ENCODE measurements at regions not wholly inside any gene's neighbourhood (a gene's known extent, or its start where the extent isn't known, plus 50 kb on each side); places are given as distances from the start of the nearest gene placed in this dataset.
A peak's percentile ranks its signal among the peaks of the same experiment; 100 is the strongest.

- intact Hi-C loops (cut with micrococcal nuclease), result no loop called here
Observed at GRCh38 chr10:130485958-130486895, 350.0 kb downstream of the GLRX3 start.

GRCh38 chr10:130486906-130487305, 350.7 kb downstream of the GLRX3 start:
- H3K9me3 ChIP-seq (ENCODE audit: control insufficient read depth in 2 of 3, low read length in 3 of 3), result no peaks in the 10 kb centered on the region

More at GRCh38 chr10:130485958-130486895, 350.0 kb downstream of the GLRX3 start:
- H3K4me3 Mint-ChIP-seq, result no peak overlapping the region
- no peaks in the 10 kb centered on the region for H3K27me3 ChIP-seq (ENCODE audit: control insufficient read depth in 2 of 2, insufficient read depth in 2 of 2, low read length in 2 of 2)
- H3K27me3 Mint-ChIP-seq, result no peaks in the 10 kb centered on the region
- no peak overlapping the region for H3K4me3 ChIP-seq (ENCODE audit: low read length)
- no peak overlapping the region for H3K27ac ChIP-seq (ENCODE audit: low read depth, low read length)
- ATAC-seq, result no peak
- POLR2A ChIA-PET, result no interaction called here
- no peaks in the 10 kb centered on the region for H3K4me1 ChIP-seq (ENCODE audit: control insufficient read depth in 2 of 2, insufficient read depth in 2 of 2, low read length in 2 of 2)
- peaks cover 0 to 1% (median 0%) of the 10 kb centered on the region in 11 donors for H3K9me3 Mint-ChIP-seq
- H3K4me1 Mint-ChIP-seq, result no peaks in the 10 kb centered on the region
- DNase-seq, result no peak
- H3K36me3 Mint-ChIP-seq, result no peaks in the 10 kb centered on the region
- H3K36me3 ChIP-seq (ENCODE audit: control insufficient read depth in 2 of 3, insufficient read depth in 3 of 3, low read length in 3 of 3), result no peaks in the 10 kb centered on the region
- CTCF ChIA-PET, result no interaction called here
- no peak overlapping the region for H3K27ac Mint-ChIP-seq
- no peaks in the 10 kb centered on the region for H3K9me3 ChIP-seq (ENCODE audit: control insufficient read depth in 2 of 3, low read length in 3 of 3)

GRCh38 chr10:130487566-130487965, 351.4 kb downstream of the GLRX3 start:
- Histone ChIP-seq H3K27ac (ENCODE audit: low read depth, low read length) (no peak overlapping the region), H3K4me3 (ENCODE audit: low read length) (no peak overlapping the region), H3K36me3 (ENCODE audit: control insufficient read depth in 2 of 3, insufficient read depth in 3 of 3, low read length in 3 of 3) (no peaks in the 10 kb centered on the region), H3K27me3 (ENCODE audit: control insufficient read depth in 2 of 2, insufficient read depth in 2 of 2, low read length in 2 of 2) (no peaks in the 10 kb centered on the region), H3K4me1 (ENCODE audit: control insufficient read depth in 2 of 2, insufficient read depth in 2 of 2, low read length in 2 of 2) (no peaks in the 10 kb centered on the region), H3K9me3 (ENCODE audit: control insufficient read depth in 2 of 3, low read length in 3 of 3) (no peaks in the 10 kb centered on the region)
- CTCF ChIA-PET, result no interaction called here
- no peak for DNase-seq
- intact Hi-C loops (cut with micrococcal nuclease), result no loop called here
- Mint-ChIP-seq H3K9me3 (no peaks in the 10 kb centered on the region), H3K27ac (no peak overlapping the region), H3K36me3 (no peaks in the 10 kb centered on the region), H3K4me1 (no peaks in the 10 kb centered on the region), H3K27me3 (no peaks in the 10 kb centered on the region), H3K4me3 (no peak overlapping the region)
- POLR2A ChIA-PET, result no interaction called here
- ATAC-seq, result no peak

More at GRCh38 chr10:130486906-130487305, 350.7 kb downstream of the GLRX3 start:
- intact Hi-C loops (cut with micrococcal nuclease), result no loop called here
- H3K27me3 Mint-ChIP-seq, result no peaks in the 10 kb centered on the region
- no peaks in the 10 kb centered on the region for H3K4me1 ChIP-seq (ENCODE audit: control insufficient read depth in 2 of 2, insufficient read depth in 2 of 2, low read length in 2 of 2)
- no peak for ATAC-seq
- no peak overlapping the region for H3K27ac Mint-ChIP-seq
- POLR2A ChIA-PET, result no interaction called here
- no peak overlapping the region for H3K4me3 Mint-ChIP-seq
- DNase-seq, result no peak
- no peaks in the 10 kb centered on the region for H3K4me1 Mint-ChIP-seq
- H3K27ac ChIP-seq (ENCODE audit: low read depth, low read length), result no peak overlapping the region
- no peak overlapping the region for H3K4me3 ChIP-seq (ENCODE audit: low read length)
- H3K36me3 Mint-ChIP-seq, result no peaks in the 10 kb centered on the region
- no peaks in the 10 kb centered on the region for H3K9me3 Mint-ChIP-seq
- CTCF ChIA-PET, result no interaction called here
- H3K27me3 ChIP-seq (ENCODE audit: control insufficient read depth in 2 of 2, insufficient read depth in 2 of 2, low read length in 2 of 2), result no peaks in the 10 kb centered on the region
- H3K36me3 ChIP-seq (ENCODE audit: control insufficient read depth in 2 of 3, insufficient read depth in 3 of 3, low read length in 3 of 3), result no peaks in the 10 kb centered on the region

GRCh38 chr10:130489891-130490290, 353.7 kb downstream of the GLRX3 start:
- ChIA-PET CTCF (no interaction called here), POLR2A (no interaction called here)
- intact Hi-C loops (cut with micrococcal nuclease), result no loop called here
- Mint-ChIP-seq H3K4me1 (no peaks in the 10 kb centered on the region), H3K36me3 (no peaks in the 10 kb centered on the region), H3K27me3 (peaks cover 0 to 12% (median 0%) of the 10 kb centered on the region in 5 donors), H3K4me3 (no peak overlapping the region), H3K27ac (peak overlapping the region in 1 of 9 donors; percentile 36), H3K9me3 (no peaks in the 10 kb centered on the region)
- no peak overlapping the region for H3K27ac ChIP-seq (ENCODE audit: low read depth, low read length)
- H3K4me1 ChIP-seq (ENCODE audit: control insufficient read depth in 2 of 2, insufficient read depth in 2 of 2, low read length in 2 of 2), result no peaks in the 10 kb centered on the region
- no peaks in the 10 kb centered on the region for H3K9me3 ChIP-seq (ENCODE audit: control insufficient read depth in 2 of 3, low read length in 3 of 3)
- no peak for ATAC-seq
- H3K36me3 ChIP-seq (ENCODE audit: control insufficient read depth in 2 of 3, insufficient read depth in 3 of 3, low read length in 3 of 3), result no peaks in the 10 kb centered on the region
- H3K4me3 ChIP-seq (ENCODE audit: low read length), result no peak overlapping the region
- DNase-seq, result no peak
- no peaks in the 10 kb centered on the region for H3K27me3 ChIP-seq (ENCODE audit: control insufficient read depth in 2 of 2, insufficient read depth in 2 of 2, low read length in 2 of 2)

- Histone ChIP-seq H3K4me3 (ENCODE audit: low read length) (no peak overlapping the region), H3K27ac (ENCODE audit: low read depth, low read length) (no peak overlapping the region), H3K9me3 (ENCODE audit: control insufficient read depth in 2 of 3, low read length in 3 of 3) (no peaks in the 10 kb centered on the region), H3K4me1 (ENCODE audit: control insufficient read depth in 2 of 2, insufficient read depth in 2 of 2, low read length in 2 of 2) (no peaks in the 10 kb centered on the region), H3K27me3 (ENCODE audit: control insufficient read depth in 2 of 2, insufficient read depth in 2 of 2, low read length in 2 of 2) (no peaks in the 10 kb centered on the region), H3K36me3 (ENCODE audit: control insufficient read depth in 2 of 3, insufficient read depth in 3 of 3, low read length in 3 of 3) (no peaks in the 10 kb centered on the region)
- Mint-ChIP-seq H3K9me3 (no peaks in the 10 kb centered on the region), H3K27me3 (peaks cover 0 to 12% (median 0%) of the 10 kb centered on the region in 5 donors), H3K36me3 (no peaks in the 10 kb centered on the region), H3K27ac (no peak overlapping the region), H3K4me1 (no peaks in the 10 kb centered on the region), H3K4me3 (no peak overlapping the region)
- POLR2A ChIA-PET, result no interaction called here
- CTCF ChIA-PET, result interaction anchor here (0.6 kb wide), 1 partner anchor 8 kb away, joined by 3 read pairs; no protein-coding TSS in a partner anchor
- DNase-seq (no peak), ATAC-seq (no peak)
- intact Hi-C loops (cut with micrococcal nuclease), result no loop called here
Observed at GRCh38 chr10:130491011-130491692, 355.0 kb downstream of the GLRX3 start.

- POLR2A ChIA-PET, result no interaction called here
- ATAC-seq, result no peak
- H3K27me3 Mint-ChIP-seq, result peaks cover 0 to 12% (median 0%) of the 10 kb centered on the region in 5 donors
- no peaks in the 10 kb centered on the region for H3K9me3 Mint-ChIP-seq
- Histone ChIP-seq H3K27ac (ENCODE audit: low read depth, low read length) (no peak overlapping the region), H3K36me3 (ENCODE audit: control insufficient read depth in 2 of 3, insufficient read depth in 3 of 3, low read length in 3 of 3) (no peaks in the 10 kb centered on the region), H3K27me3 (ENCODE audit: control insufficient read depth in 2 of 2, insufficient read depth in 2 of 2, low read length in 2 of 2) (no peaks in the 10 kb centered on the region), H3K9me3 (ENCODE audit: control insufficient read depth in 2 of 3, low read length in 3 of 3) (no peaks in the 10 kb centered on the region), H3K4me3 (ENCODE audit: low read length) (no peak overlapping the region), H3K4me1 (ENCODE audit: control insufficient read depth in 2 of 2, insufficient read depth in 2 of 2, low read length in 2 of 2) (no peaks in the 10 kb centered on the region)
- CTCF ChIA-PET, result interaction anchor here (0.6 kb wide), 1 partner anchor 8 kb away, joined by 3 read pairs; no protein-coding TSS in a partner anchor
- no peaks in the 10 kb centered on the region for H3K4me1 Mint-ChIP-seq
- H3K36me3 Mint-ChIP-seq, result no peaks in the 10 kb centered on the region
- H3K4me3 Mint-ChIP-seq, result no peak overlapping the region
- H3K27ac Mint-ChIP-seq, result no peak overlapping the region
- no peak for DNase-seq
- intact Hi-C loops (cut with micrococcal nuclease), result no loop called here
Observed at GRCh38 chr10:130491693-130492050, 355.5 kb downstream of the GLRX3 start.
